ENCODE measurements at regions not wholly inside any gene's neighbourhood (a gene's known extent, or its start where the extent isn't known, plus 50 kb on each side); places are given as distances from the start of the nearest gene placed in this dataset.

GRCh38 chrX:10072786-10073568 is 83.8 kb upstream of the CLCN4 start:
- Histone ChIP-seq H3K79me2 (ENCODE audit: insufficient read depth, low read depth, low read length) (no peaks in the 10 kb centered on the region), H3K4me1 (ENCODE audit: insufficient read depth, low read length, poor library complexity, severe bottlenecking) (peaks cover 16% of the 10 kb centered on the region), H2AFZ (ENCODE audit: low read length) (no peak overlapping the region), H3K27ac (ENCODE audit: low read depth, low read length, poor library complexity, severe bottlenecking) (no peak overlapping the region), H3K9me2 (ENCODE audit: insufficient read depth, low read length) (no peaks in the 10 kb centered on the region), H3K36me3 (ENCODE audit: insufficient read depth, low read length) (peaks cover 7% of the 10 kb centered on the region), H4K20me1 (ENCODE audit: insufficient read depth, low read length) (no peaks in the 10 kb centered on the region), H3K4me2 (ENCODE audit: low read length) (no peak overlapping the region), H3K9me3 (ENCODE audit: low read length) (no peaks in the 10 kb centered on the region), H3K4me3 (ENCODE audit: low read depth, low read length, poor library complexity, severe bottlenecking) (no peak overlapping the region)
- BruUV-seq (replicated peaks): no TSS peak
- CTCF ChIA-PET (ENCODE audit: unreplicated experiment): no interaction called here
- intact Hi-C loops (cut with micrococcal nuclease; ENCODE audit: unreplicated experiment): no loop called here
- no peak for DNase-seq (ENCODE audit: low spot score)
- POLR2A ChIA-PET: no interaction called here
- TF ChIP-seq EZH2phosphoT487 (IDR thresholded peaks at IDR 0.05; ENCODE audit: borderline replicate concordance, low read depth, low read length): no peak
- TF ChIP-seq CTCF (conservative IDR thresholded peaks at IDR 0.05; ENCODE audit: low read length): no peak

- no peak overlapping the region for H2AFZ ChIP-seq (ENCODE audit: low read length)
- H3K27ac ChIP-seq (ENCODE audit: low read depth, low read length, poor library complexity, severe bottlenecking): no peak overlapping the region
- peaks cover 7% of the 10 kb centered on the region for H3K36me3 ChIP-seq (ENCODE audit: insufficient read depth, low read length)
- ChIA-PET CTCF (ENCODE audit: unreplicated experiment) (no interaction called here), POLR2A (interaction anchor here (0.8 kb wide), 1 partner anchor 37 kb away, joined by 3 read pairs; no protein-coding TSS in a partner anchor)
- no peaks in the 10 kb centered on the region for H3K9me3 ChIP-seq (ENCODE audit: low read length)
- no peak overlapping the region for H3K4me2 ChIP-seq (ENCODE audit: low read length)
- H3K4me1 ChIP-seq (ENCODE audit: insufficient read depth, low read length, poor library complexity, severe bottlenecking): peaks cover 20% of the 10 kb centered on the region
- intact Hi-C loops (cut with micrococcal nuclease; ENCODE audit: unreplicated experiment): no loop called here
- H3K79me2 ChIP-seq (ENCODE audit: insufficient read depth, low read depth, low read length): no peaks in the 10 kb centered on the region
- DNase-seq (ENCODE audit: low spot score): no peak
- BruUV-seq (replicated peaks): no TSS peak
- H4K20me1 ChIP-seq (ENCODE audit: insufficient read depth, low read length): no peaks in the 10 kb centered on the region
- H3K4me3 ChIP-seq (ENCODE audit: low read depth, low read length, poor library complexity, severe bottlenecking): no peak overlapping the region
- H3K9me2 ChIP-seq (ENCODE audit: insufficient read depth, low read length): no peaks in the 10 kb centered on the region
- TF ChIP-seq EZH2phosphoT487 (IDR thresholded peaks at IDR 0.05; ENCODE audit: borderline replicate concordance, low read depth, low read length) (no peak), CTCF (conservative IDR thresholded peaks at IDR 0.05; ENCODE audit: low read length) (no peak)
Measured at GRCh38 chrX:10073671-10074070, 83.1 kb upstream of the CLCN4 start.

- intact Hi-C loops (cut with micrococcal nuclease; ENCODE audit: unreplicated experiment): no loop called here
- H4K20me1 ChIP-seq (ENCODE audit: insufficient read depth, low read length): no peaks in the 10 kb centered on the region
- no peak overlapping the region for H2AFZ ChIP-seq (ENCODE audit: low read length)
- H3K36me3 ChIP-seq (ENCODE audit: insufficient read depth, low read length): peaks cover 11% of the 10 kb centered on the region
- CTCF ChIA-PET (ENCODE audit: unreplicated experiment): no interaction called here
- H3K79me2 ChIP-seq (ENCODE audit: insufficient read depth, low read depth, low read length): no peaks in the 10 kb centered on the region
- TF ChIP-seq CTCF (conservative IDR thresholded peaks at IDR 0.05; ENCODE audit: low read length) (no peak; the same call in 1 of the 2 replicates), EZH2phosphoT487 (IDR thresholded peaks at IDR 0.05; ENCODE audit: borderline replicate concordance, low read depth, low read length) (no peak)
- no peaks in the 10 kb centered on the region for H3K9me2 ChIP-seq (ENCODE audit: insufficient read depth, low read length)
- peaks cover 24% of the 10 kb centered on the region for H3K4me1 ChIP-seq (ENCODE audit: insufficient read depth, low read length, poor library complexity, severe bottlenecking)
- H3K4me2 ChIP-seq (ENCODE audit: low read length): no peak overlapping the region
- BruUV-seq (replicated peaks): no TSS peak
- H3K4me3 ChIP-seq (ENCODE audit: low read depth, low read length, poor library complexity, severe bottlenecking): no peak overlapping the region
- DNase-seq (ENCODE audit: low spot score): no peak
- POLR2A ChIA-PET: interaction anchor here (0.6 to 0.8 kb wide), 2 partner anchors 32 to 36 kb away, joined by 3 read pairs; no protein-coding TSS in a partner anchor
- no peaks in the 10 kb centered on the region for H3K9me3 ChIP-seq (ENCODE audit: low read length)
- H3K27ac ChIP-seq (ENCODE audit: low read depth, low read length, poor library complexity, severe bottlenecking): no peak overlapping the region
Measured at GRCh38 chrX:10074241-10074941, 82.4 kb upstream of the CLCN4 start.
